SU-DHL-6 (cell line): ENCODE measurements at regions not wholly inside any gene's neighbourhood (a gene's known extent, or its start where the extent isn't known, plus 50 kb on each side); places are given as distances from the start of the nearest gene placed in this dataset.
"Not testable (repeated sequence)": the region's sequence is repeated elsewhere in the genome, so short reads cannot be mapped to it uniquely, and the experiment has no call there.

ENCODE experiments used
- H2AFZ ChIP-seq: fragments of 200-600 bp; sonication (generic); 2 replicates; pipeline ENCODE4 v1.6.1; 2014; ENCODE audit warnings: low read depth, mild to moderate bottlenecking, moderate library complexity, mixed read lengths, antibody characterized with exemption, low read length; ENCODE audit not compliant: severe bottlenecking
- H3F3A ChIP-seq: fragments of 200-600 bp; shearing (Covaris generic); 2 replicates; pipeline ENCODE4 v1.6.0; 2016; ENCODE audit warnings: antibody characterized with exemption, mild to moderate bottlenecking; ENCODE audit not compliant: insufficient read depth
- H3K27ac ChIP-seq: fragments of 200-600 bp; sonication (generic); 2 replicates; pipeline ENCODE4 v1.5.1; 2016; ENCODE audit warnings: low read depth, mild to moderate bottlenecking, low read length, moderate library complexity, mixed read lengths
- H3K27me3 ChIP-seq: fragments of 200-600 bp; sonication (generic), shearing (Covaris generic); 2 replicates; pipeline ENCODE4 v1.6.0; 2014; ENCODE audit warnings: mild to moderate bottlenecking, low read length
- H3K36me3 ChIP-seq: fragments of 200-600 bp; sonication (generic); 2 replicates; pipeline ENCODE4 v1.6.1; 2014; ENCODE audit warnings: mild to moderate bottlenecking, low read length, mixed read lengths
- H3K4me2 ChIP-seq: fragments of 300-600, 200-600 bp; shearing (Covaris generic), sonication (generic); 2 replicates; pipeline ENCODE4 v1.6.0; 2014; ENCODE audit warnings: low read length, low read depth, mild to moderate bottlenecking; ENCODE audit not compliant: poor library complexity, severe bottlenecking
- H3K4me3 ChIP-seq: fragments of 200-600 bp; sonication (generic); 2 replicates; pipeline ENCODE4 v1.5.1; 2014; ENCODE audit warnings: antibody characterized with exemption, low read length, mild to moderate bottlenecking, mixed read lengths; ENCODE audit not compliant: insufficient read depth, poor library complexity, severe bottlenecking
- H3K79me2 ChIP-seq: fragments of 200-600 bp; sonication (generic); 2 replicates; pipeline ENCODE4 v1.6.1; 2014; ENCODE audit warnings: mild to moderate bottlenecking, low read length, moderate library complexity; ENCODE audit not compliant: insufficient read depth
- H3K9ac ChIP-seq: fragments of 200-600 bp; sonication (generic); 2 replicates; pipeline ENCODE4 v1.7.0; 2014; ENCODE audit warnings: mild to moderate bottlenecking, low read length
- H3K9me2 ChIP-seq: fragments of 200-600 bp; sonication (generic); replicated peaks from 2 replicates; pipeline ENCODE4 v1.6.1; 2014; ENCODE audit warnings: low read length; ENCODE audit not compliant: insufficient read depth
- H3K9me3 ChIP-seq: fragments of 200-600 bp; sonication (generic); 2 replicates; pipeline ENCODE4 v1.6.1; 2014; ENCODE audit warnings: low read length, mixed read lengths; ENCODE audit not compliant: insufficient read depth
- H4K20me1 ChIP-seq: fragments of 200-600 bp; sonication (generic); 2 replicates; pipeline ENCODE4 v1.6.1; 2014; ENCODE audit warnings: low read depth, mild to moderate bottlenecking, antibody characterized with exemption, low read length, moderate library complexity, mixed read lengths
- EZH2phosphoT487 ChIP-seq: fragments of 200-600 bp; sonication (generic), shearing (Covaris generic); conservative IDR thresholded peaks from 2 replicates; pipeline ENCODE4 v1.6.1; 2018; ENCODE audit warnings: mild to moderate bottlenecking, antibody characterized with exemption, low read length, moderate library complexity, mixed read lengths
- TF ChIP-seq, protein P1 (sequence below): fragments of 200-600 bp; sonication (generic); IDR thresholded peaks from one replicate; pipeline ENCODE4 v1.5.1; 2017; ENCODE audit warnings: antibody characterized with exemption, mild to moderate bottlenecking, low read length, moderate library complexity; ENCODE audit not compliant: insufficient read depth, poor library complexity, severe bottlenecking

DNA sequence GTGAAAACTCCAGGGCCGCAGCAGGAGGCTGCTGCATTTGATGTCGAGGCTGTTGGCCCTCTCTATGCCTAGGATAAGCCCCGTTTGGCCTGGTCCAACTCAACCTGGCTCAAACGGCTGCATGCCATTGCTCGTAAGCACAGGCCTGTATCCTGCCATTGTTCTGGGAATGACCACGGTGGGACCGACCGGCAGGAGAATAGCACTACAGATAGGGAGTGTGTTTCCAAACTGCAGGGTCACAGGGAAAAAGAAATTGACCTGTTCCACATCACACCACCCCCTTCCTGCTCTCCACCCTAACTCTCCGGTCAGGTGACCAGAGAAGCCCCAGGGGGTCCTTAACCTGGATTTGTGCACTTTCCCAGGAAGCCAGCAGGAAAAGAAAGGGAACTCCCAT, 278.7 kb upstream of the KLF4 start:
- Histone ChIP-seq H3K79me2 (no peaks in the 10 kb centered on the region), H3K27ac (no peak overlapping the region), H3K4me2 (no peak overlapping the region), H3K9me2 (no peaks in the 10 kb centered on the region), H2AFZ (no peak overlapping the region), H4K20me1 (no peaks in the 10 kb centered on the region), H3K27me3 (no peaks in the 10 kb centered on the region), H3K36me3 (no peaks in the 10 kb centered on the region), H3F3A (no peaks in the 10 kb centered on the region), H3K9ac (no peak overlapping the region), H3K4me3 (no peak overlapping the region), H3K9me3 (no peaks in the 10 kb centered on the region)
- TF ChIP-seq EZH2phosphoT487 = no peak
- TF ChIP-seq, protein P1, sequence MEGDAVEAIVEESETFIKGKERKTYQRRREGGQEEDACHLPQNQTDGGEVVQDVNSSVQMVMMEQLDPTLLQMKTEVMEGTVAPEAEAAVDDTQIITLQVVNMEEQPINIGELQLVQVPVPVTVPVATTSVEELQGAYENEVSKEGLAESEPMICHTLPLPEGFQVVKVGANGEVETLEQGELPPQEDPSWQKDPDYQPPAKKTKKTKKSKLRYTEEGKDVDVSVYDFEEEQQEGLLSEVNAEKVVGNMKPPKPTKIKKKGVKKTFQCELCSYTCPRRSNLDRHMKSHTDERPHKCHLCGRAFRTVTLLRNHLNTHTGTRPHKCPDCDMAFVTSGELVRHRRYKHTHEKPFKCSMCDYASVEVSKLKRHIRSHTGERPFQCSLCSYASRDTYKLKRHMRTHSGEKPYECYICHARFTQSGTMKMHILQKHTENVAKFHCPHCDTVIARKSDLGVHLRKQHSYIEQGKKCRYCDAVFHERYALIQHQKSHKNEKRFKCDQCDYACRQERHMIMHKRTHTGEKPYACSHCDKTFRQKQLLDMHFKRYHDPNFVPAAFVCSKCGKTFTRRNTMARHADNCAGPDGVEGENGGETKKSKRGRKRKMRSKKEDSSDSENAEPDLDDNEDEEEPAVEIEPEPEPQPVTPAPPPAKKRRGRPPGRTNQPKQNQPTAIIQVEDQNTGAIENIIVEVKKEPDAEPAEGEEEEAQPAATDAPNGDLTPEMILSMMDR = no peak

DNA sequence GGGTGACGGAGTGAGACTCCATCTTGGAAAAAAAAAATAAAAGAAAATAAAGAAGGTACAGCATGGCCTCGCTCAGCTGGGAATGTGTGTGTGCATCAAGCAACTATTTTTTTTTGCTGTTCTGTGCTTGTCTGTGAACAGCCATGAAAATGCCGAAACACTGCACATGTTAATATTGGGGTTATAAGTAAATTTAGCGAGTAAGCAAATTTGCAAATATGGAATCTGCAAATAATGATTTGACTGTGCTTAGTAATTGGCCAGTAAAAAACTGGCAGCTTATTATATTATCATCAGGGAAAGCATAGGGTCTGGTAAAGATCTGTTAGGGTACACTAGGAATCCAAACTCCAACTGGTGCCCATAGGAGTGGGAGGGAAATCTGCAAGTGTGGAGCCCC, 278.1 kb upstream of the KLF4 start:
- H2AFZ ChIP-seq = no peak overlapping the region

DNA sequence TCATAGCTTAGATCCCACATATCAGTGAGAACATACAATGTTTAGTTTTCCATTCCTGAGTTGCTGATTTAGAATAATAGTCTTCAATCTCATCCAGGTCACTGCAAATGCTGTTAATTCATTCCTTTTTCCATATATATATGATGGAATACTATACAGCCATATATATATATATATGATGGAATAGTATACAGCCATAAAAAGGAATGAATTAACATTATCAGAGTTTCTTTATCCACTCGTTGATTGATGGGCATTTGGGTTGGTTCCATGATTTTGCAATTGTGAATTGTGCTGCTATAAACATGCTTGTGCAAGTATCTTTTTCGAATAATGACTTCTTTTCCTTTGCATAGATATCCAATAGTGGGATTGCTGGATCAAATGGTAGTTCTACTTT, 273.9 kb upstream of the KLF4 start:
- H3K27ac ChIP-seq, H3K36me3 ChIP-seq, H3K4me3 ChIP-seq, H3K4me2 ChIP-seq, H3K9ac ChIP-seq, H3K27me3 ChIP-seq, H3K9me2 ChIP-seq, H3K9me3 ChIP-seq, H4K20me1 ChIP-seq, H3F3A ChIP-seq, H2AFZ ChIP-seq, H3K79me2 ChIP-seq: not testable (repeated sequence)

More for the DNA sequence above, 278.1 kb upstream of the KLF4 start:
- Histone ChIP-seq H3K27ac (no peak overlapping the region), H3K4me3 (no peak overlapping the region), H3K79me2 (no peaks in the 10 kb centered on the region), H3K9me3 (no peaks in the 10 kb centered on the region), H3K4me2 (no peak overlapping the region), H3K27me3 (no peaks in the 10 kb centered on the region), H3F3A (no peaks in the 10 kb centered on the region), H3K36me3 (no peaks in the 10 kb centered on the region), H4K20me1 (no peaks in the 10 kb centered on the region), H3K9ac (no peak overlapping the region), H3K9me2 (no peaks in the 10 kb centered on the region)
- TF ChIP-seq, protein P1 = no peak
- TF ChIP-seq EZH2phosphoT487 = no peak

DNA sequence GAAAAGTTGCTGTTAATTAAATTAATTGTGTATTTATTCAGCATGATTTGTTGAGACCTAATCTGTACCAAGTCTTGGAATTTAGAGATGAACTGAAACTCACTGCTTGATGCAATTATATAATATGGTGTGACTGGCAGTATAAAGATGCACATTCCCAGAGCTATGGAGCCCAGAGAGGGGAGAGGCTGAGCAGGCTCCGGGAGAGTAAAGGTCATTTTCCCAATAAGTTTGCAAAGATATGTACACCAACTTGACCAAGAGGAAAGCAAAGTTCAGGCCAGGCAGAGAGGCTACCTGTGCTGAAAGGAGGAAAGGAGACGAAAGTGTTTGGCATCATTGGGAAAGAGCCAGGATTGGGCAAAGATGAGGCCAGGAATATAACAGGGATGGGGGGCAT, 271.7 kb upstream of the KLF4 start:
- no peaks in the 10 kb centered on the region for H3K79me2 ChIP-seq
- no peaks in the 10 kb centered on the region for H4K20me1 ChIP-seq
- no peak overlapping the region for H3K9ac ChIP-seq
- TF ChIP-seq EZH2phosphoT487 = no peak
- TF ChIP-seq, protein P1 = no peak
- H3K36me3 ChIP-seq = no peaks in the 10 kb centered on the region
- H3K27me3 ChIP-seq = no peaks in the 10 kb centered on the region
- no peaks in the 10 kb centered on the region for H3F3A ChIP-seq
- H3K4me2 ChIP-seq = no peak overlapping the region
- no peak overlapping the region for H2AFZ ChIP-seq
- H3K27ac ChIP-seq = no peak overlapping the region
- no peak overlapping the region for H3K4me3 ChIP-seq
- no peaks in the 10 kb centered on the region; the same call in 1 of the 2 replicates for H3K9me2 ChIP-seq
- no peaks in the 10 kb centered on the region for H3K9me3 ChIP-seq
